Stomach smooth muscle (tissue), 2 donors: ENCODE measurements at regions not wholly inside any gene's neighbourhood (a gene's known extent, or its start where the extent isn't known, plus 50 kb on each side); places are given as distances from the start of the nearest gene placed in this dataset.

Experiments
- H3K27ac ChIP-seq: one replicate; pipeline ENCODE4 v1.7.0; 2013; ENCODE audit warnings: mild to moderate bottlenecking, low read length, inconsistent platforms
- H3K27me3 ChIP-seq, 2 donors: one replicate each; pipeline ENCODE4 v1.7.0; 2013; ENCODE audit warnings: low read length in 2 of 2; ENCODE audit not compliant: insufficient read depth in 2 of 2, control insufficient read depth in 1 of 2
- H3K36me3 ChIP-seq, 2 donors: one replicate each; pipeline ENCODE4 v1.7.0; 2013; ENCODE audit warnings: low read length in 2 of 2; ENCODE audit not compliant: control insufficient read depth in 2 of 2, insufficient read depth in 2 of 2
- H3K4me1 ChIP-seq: one replicate; pipeline ENCODE4 v1.7.0; 2013; ENCODE audit warnings: low read length; ENCODE audit not compliant: control insufficient read depth, insufficient read depth
- H3K4me3 ChIP-seq, 2 donors: one replicate each; pipeline ENCODE4 v1.7.0; 2013; ENCODE audit warnings: low read length in 2 of 2
- H3K9ac ChIP-seq, 2 donors: one replicate each; pipeline ENCODE4 v1.7.0; 2013; ENCODE audit warnings: low read length in 2 of 2, mild to moderate bottlenecking in 1 of 2
- H3K9me3 ChIP-seq, 2 donors: one replicate each; pipeline ENCODE4 v1.7.0; 2013; ENCODE audit warnings: low read length in 2 of 2; ENCODE audit not compliant: control insufficient read depth in 2 of 2
- donor health status: healthy.
- donor health status: Pancreatic carcinoma.

DNA sequence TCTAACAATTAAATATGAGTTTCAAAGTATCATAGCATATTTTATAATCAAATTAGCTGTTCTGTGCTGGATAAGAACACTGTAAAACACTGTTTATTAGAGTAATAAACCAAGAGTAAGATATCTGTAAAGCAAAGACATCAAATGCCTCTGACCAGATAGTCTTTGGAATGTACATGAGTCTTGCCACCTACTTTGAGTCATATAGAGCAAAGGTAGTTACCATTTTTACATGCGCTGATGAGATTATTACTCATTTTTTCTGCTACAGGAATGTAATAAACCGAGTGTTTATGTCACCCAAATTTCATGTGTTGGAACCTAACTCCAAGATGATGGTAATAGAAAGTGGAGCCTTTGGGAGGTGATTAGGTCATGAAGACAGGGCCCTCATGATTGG, 654.5 kb downstream of the CETN3 start:
- Histone ChIP-seq H3K4me3 (no peak overlapping the region), H3K36me3 (no peaks in the 10 kb centered on the region), H3K9ac (no peak overlapping the region), H3K27ac (no peak overlapping the region), H3K27me3 (no peaks in the 10 kb centered on the region), H3K9me3 (no peaks in the 10 kb centered on the region), H3K4me1 (no peaks in the 10 kb centered on the region)

DNA sequence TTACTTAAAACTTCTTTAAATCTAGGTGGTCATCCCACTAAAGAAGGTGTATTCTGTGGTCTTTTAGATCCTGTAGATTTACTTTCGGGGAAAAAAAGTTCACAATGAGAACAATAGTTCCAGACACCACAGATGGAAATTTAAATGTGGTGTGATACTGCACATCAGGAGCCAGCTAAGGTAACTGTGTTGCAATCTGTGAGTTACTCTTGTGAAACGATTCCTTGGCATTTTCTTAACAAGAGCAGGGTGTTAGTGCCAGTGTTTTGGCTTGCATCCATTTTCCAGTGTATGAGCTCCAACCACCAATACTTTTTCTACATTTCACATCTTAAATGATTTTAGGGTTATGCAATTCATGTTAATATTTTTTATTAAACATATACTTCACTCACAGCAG, 674.5 kb downstream of the CETN3 start:
- Histone ChIP-seq H3K9me3 (no peaks in the 10 kb centered on the region), H3K27ac (no peak overlapping the region)

DNA sequence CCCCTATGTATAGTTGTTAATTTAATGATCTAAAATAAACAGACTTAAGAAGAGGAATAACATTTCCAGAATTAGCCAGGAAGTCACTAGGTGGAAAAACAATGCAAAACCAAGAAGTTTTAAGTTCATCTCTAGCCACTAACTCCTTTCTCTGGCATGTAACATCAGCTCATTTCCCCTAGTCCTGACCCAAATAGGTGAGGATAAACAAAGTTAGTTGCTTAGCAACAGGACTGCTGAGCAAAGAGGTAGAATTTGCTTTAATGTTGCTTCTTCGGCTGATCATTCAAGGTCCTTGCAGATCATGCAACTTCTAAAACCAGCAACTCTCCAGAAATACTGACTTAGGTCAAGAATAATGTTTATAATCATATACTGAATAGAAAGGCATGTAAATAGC, 675.8 kb downstream of the CETN3 start:
- Histone ChIP-seq H3K27ac (no peak overlapping the region), H3K9me3 (no peaks in the 10 kb centered on the region), H3K9ac (no peak overlapping the region), H3K27me3 (no peaks in the 10 kb centered on the region), H3K4me1 (no peaks in the 10 kb centered on the region), H3K4me3 (no peak overlapping the region), H3K36me3 (no peaks in the 10 kb centered on the region)

More for the DNA sequence above, 674.5 kb downstream of the CETN3 start:
- H3K27me3 ChIP-seq, result no peaks in the 10 kb centered on the region
- H3K9ac ChIP-seq, result no peak overlapping the region
- H3K36me3 ChIP-seq, result no peaks in the 10 kb centered on the region
- H3K4me1 ChIP-seq, result no peaks in the 10 kb centered on the region
- H3K4me3 ChIP-seq, result no peak overlapping the region

DNA sequence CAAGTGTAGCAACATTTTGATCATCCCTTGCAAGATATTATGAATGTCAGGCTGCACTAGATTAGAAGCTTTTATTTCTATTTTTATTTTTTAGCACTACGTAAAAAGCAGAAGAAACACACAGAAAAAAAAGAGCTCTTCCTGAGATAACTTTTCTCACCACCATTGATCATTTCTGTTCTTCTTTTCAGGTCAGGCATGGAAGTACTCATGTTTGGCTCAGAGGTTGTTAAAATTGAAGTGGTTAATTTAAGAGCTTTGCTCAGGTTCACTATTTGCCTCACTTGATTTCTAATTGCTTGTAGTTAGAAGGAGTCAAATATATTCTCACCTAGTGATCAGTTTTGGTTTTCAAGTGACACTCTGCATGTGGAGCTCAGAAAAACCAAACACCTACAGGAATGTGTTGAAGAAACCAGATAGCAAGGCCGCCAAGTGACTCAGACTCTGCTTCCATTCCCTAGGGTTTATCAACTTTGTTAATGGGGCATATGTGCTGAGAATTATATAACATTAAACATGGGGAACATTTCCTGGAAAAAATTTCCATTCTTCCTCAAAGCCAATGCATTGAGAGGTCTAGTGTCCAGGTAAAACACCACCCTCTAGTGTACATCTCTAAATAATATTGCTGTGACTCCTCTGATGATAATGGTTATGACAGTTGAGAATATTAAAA, 679.8 kb downstream of the CETN3 start:
- H3K27me3 ChIP-seq, result no peaks in the 10 kb centered on the region
- H3K36me3 ChIP-seq, result no peaks in the 10 kb centered on the region
- no peaks in the 10 kb centered on the region for H3K4me1 ChIP-seq
- no peak overlapping the region for H3K9ac ChIP-seq
- H3K4me3 ChIP-seq, result no peak overlapping the region
- no peaks in the 10 kb centered on the region for H3K9me3 ChIP-seq
- H3K27ac ChIP-seq, result no peak overlapping the region

DNA sequence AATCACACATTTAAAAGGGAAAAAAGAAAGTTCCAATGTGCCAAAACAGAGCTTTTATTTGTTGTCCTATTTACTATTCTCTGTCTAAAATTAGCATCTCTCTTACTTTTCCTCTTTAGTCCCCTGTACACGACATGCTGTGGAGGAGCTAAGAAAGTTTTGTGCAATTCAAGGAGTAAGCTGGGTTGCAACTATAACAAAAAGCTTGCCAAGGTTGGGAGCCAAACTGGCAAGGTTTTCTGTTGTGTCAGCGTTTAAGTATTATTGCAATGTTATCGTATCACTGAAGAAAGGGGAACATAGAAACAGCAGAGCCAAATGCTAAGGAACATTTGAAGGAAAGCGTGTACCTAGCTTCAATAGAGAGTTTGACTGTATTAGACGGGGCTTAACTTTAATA, 680.8 kb downstream of the CETN3 start:
- Histone ChIP-seq H3K4me1 (no peaks in the 10 kb centered on the region), H3K9ac (no peak overlapping the region), H3K27me3 (no peaks in the 10 kb centered on the region), H3K9me3 (no peaks in the 10 kb centered on the region), H3K36me3 (no peaks in the 10 kb centered on the region), H3K4me3 (no peak overlapping the region), H3K27ac (no peak overlapping the region)

DNA sequence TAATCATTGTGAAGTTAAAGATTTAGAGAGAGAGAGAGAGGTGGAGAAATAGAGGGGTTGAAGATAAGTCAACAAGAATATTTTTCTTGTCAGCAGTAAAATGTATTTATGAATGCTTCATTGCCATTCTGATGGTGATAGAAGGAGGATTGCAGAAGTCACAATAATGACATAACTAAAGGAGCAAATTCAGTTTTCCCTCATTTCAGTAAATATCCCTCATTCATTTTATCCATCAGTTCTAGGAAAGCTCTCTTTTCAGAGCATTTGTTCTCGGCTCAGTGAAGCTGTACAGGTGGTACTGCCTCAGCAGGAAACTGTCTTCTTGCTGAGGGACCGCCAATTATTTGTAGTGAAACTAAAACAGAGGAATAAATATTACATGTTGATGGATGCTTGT, 681.4 kb downstream of the CETN3 start:
- Histone ChIP-seq H3K27me3 (no peaks in the 10 kb centered on the region), H3K9me3 (no peaks in the 10 kb centered on the region), H3K9ac (no peak overlapping the region), H3K4me1 (no peaks in the 10 kb centered on the region), H3K36me3 (no peaks in the 10 kb centered on the region), H3K4me3 (no peak overlapping the region), H3K27ac (no peak overlapping the region)

DNA sequence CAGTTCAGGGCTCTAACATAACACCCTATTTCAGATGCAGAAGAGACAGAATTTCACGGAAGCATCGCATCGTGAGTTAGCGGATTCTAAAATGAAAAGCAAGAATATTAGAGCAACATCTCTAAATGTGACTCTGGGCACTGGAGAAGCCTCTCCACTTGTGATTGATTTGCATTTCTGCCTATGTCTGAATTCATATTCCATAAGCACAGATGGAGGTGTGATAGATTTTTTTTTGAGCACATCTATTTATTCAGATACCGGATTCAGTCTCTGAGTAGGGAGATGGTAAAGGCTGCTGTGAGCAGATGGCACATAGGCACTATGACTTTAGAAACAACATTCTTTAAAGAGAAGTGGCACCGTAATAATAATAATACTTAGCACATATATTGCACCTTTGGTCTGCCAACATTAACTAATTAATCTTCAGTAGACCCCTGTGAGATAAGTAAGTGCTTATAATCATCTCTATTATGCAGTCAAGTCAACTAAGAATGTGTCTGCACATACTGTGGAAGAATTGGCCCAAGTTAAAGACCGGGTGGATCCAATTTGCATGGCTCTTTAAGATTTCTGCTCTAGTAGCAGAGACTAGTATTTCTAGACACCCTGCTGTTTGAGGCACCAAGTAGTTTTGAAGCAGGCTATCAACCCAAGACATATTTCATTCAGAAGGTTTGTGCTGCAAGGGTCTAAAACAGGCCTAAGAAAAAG, 685.0 kb downstream of the CETN3 start:
- Histone ChIP-seq H3K27ac (no peak overlapping the region), H3K27me3 (no peaks in the 10 kb centered on the region), H3K4me3 (no peak overlapping the region), H3K9me3 (no peaks in the 10 kb centered on the region), H3K36me3 (no peaks in the 10 kb centered on the region), H3K9ac (no peak overlapping the region), H3K4me1 (no peaks in the 10 kb centered on the region)

DNA sequence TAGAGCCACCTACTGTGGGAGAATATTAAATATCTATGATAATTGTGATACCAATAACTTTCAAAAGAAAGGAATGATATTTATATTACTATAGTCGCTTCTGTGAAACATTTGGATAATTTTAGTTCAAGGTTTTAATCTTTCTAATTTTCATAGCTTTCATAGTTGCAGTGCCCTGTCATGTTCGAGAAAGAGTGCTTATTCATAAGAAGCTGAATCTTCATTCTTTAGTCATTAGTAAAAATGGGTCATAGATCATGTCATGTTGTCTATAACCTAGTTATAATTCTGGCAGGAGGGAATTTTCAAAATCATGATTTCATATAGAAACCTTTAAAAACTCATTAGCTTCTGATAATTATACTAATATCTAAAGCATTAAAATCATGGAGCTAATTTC, 685.6 kb downstream of the CETN3 start:
- Histone ChIP-seq H3K4me1 (no peaks in the 10 kb centered on the region), H3K27ac (no peak overlapping the region), H3K27me3 (no peaks in the 10 kb centered on the region)

DNA sequence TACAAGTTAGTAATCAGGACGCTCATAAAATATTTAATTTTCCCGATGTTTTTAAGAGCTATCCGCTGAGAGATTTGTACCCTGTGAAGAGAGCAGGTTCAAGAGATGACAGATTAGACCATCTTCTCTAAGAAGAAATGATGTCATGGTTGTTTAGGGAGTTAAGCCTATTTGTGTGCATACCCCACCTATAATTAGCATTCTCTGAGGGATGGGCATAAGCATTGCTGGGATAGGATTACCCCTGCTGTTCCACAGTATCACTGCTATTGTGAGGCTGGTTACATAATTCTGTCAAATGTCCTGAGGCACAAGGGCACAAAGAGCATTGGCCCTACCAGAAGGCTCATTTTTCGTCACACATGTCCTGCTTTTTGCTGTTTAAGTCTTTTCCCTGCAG, 687.0 kb downstream of the CETN3 start:
- Histone ChIP-seq H3K4me1 (no peaks in the 10 kb centered on the region), H3K4me3 (no peak overlapping the region), H3K9ac (no peak overlapping the region), H3K9me3 (no peaks in the 10 kb centered on the region), H3K27ac (no peak overlapping the region), H3K27me3 (no peaks in the 10 kb centered on the region), H3K36me3 (no peaks in the 10 kb centered on the region)

More for the DNA sequence above, 685.6 kb downstream of the CETN3 start:
- Histone ChIP-seq H3K9me3 (no peaks in the 10 kb centered on the region), H3K4me3 (no peak overlapping the region), H3K9ac (no peak overlapping the region), H3K36me3 (no peaks in the 10 kb centered on the region)

DNA sequence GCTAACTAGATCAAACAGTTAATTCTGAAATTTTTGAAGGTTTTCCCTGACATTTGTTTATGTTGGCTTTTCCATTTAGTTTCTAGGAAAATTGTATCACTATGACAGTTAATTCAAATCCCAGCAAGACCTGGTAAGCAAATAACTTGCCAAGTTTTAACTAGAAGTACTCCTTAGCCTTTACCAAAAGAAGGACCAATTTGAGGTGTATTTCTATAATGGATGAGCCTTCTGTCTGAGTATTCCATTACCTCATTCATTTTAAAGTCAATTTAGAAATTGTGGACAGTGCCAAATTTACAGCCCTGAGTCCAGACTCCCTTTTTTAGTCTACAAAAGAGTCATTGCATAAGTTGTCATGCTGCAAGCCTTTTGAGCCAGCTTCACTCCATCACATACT, 687.6 kb downstream of the CETN3 start:
- Histone ChIP-seq H3K27me3 (no peaks in the 10 kb centered on the region), H3K4me1 (no peaks in the 10 kb centered on the region), H3K36me3 (no peaks in the 10 kb centered on the region), H3K9ac (no peak overlapping the region), H3K9me3 (no peaks in the 10 kb centered on the region), H3K27ac (no peak overlapping the region), H3K4me3 (no peak overlapping the region)

DNA sequence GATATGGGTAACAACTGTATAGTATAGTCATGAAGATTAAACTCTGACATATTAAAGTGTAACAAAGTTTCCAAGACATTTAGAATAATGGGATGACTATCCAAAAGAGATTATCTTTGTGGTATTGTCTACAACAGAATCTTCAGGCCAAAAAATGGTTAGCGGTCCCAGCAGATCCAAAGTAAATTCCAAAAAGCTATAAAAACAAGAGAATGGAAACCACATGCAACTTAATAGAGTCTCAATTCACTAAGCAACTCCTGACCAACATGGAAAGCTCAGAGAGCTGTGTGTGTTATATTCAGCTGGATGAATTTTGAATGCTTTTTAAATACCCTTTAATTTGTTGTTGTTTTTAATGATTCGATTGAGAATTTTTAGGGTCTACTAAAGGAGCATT, 688.2 kb downstream of the CETN3 start:
- Histone ChIP-seq H3K36me3 (no peaks in the 10 kb centered on the region), H3K27ac (no peak overlapping the region), H3K4me1 (no peaks in the 10 kb centered on the region), H3K4me3 (no peak overlapping the region), H3K27me3 (no peaks in the 10 kb centered on the region), H3K9ac (no peak overlapping the region), H3K9me3 (no peaks in the 10 kb centered on the region)
